Thymus (tissue), 11 donors: ENCODE measurements at regions not wholly inside any gene's neighbourhood (a gene's known extent, or its start where the extent isn't known, plus 50 kb on each side); places are given as distances from the start of the nearest gene placed in this dataset.
"Not testable (repeated sequence)": the region's sequence is repeated elsewhere in the genome, so short reads cannot be mapped to it uniquely, and the experiment has no call there.

Experiments used
- DNase-seq, 9 donors: peaks; one replicate each; pipeline ENCODE4 v3.0.0-alpha.2; 2013; ENCODE audit warnings: low spot score in 9 of 9, low read depth in 6 of 9, missing footprints in 1 of 9
- H3K27ac ChIP-seq, 2 donors: one replicate each; pipeline ENCODE4 v1.5.1; 2013; ENCODE audit warnings: control low read depth in 1 of 2, low read depth in 1 of 2, low read length in 1 of 2, mild to moderate bottlenecking in 1 of 2, moderate library complexity in 1 of 2
- H3K27me3 ChIP-seq, 2 donors: one replicate each; pipeline ENCODE4 v1.5.1; 2013; ENCODE audit warnings: low read length in 1 of 2; ENCODE audit not compliant: control insufficient read depth in 2 of 2, insufficient read depth in 1 of 2
- H3K36me3 ChIP-seq, 2 donors: one replicate each; pipeline ENCODE4 v1.5.1; 2013; ENCODE audit warnings: low read length in 1 of 2, mild to moderate bottlenecking in 1 of 2, moderate library complexity in 1 of 2; ENCODE audit not compliant: control insufficient read depth in 2 of 2, insufficient read depth in 2 of 2
- H3K4me1 ChIP-seq, 2 donors: one replicate each; pipeline ENCODE4 v1.5.1; 2013; ENCODE audit warnings: low read length in 2 of 2; ENCODE audit not compliant: control insufficient read depth in 2 of 2, insufficient read depth in 2 of 2
- H3K4me3 ChIP-seq, 2 donors: one replicate each; pipeline ENCODE4 v1.5.1; 2013; ENCODE audit warnings: low read length in 2 of 2, control low read depth in 1 of 2, mild to moderate bottlenecking in 1 of 2
- H3K9me3 ChIP-seq, 2 donors: one replicate each; pipeline ENCODE4 v1.5.1; 2013; ENCODE audit warnings: low read length in 1 of 2, mild to moderate bottlenecking in 1 of 2; ENCODE audit not compliant: control insufficient read depth in 2 of 2, insufficient read depth in 1 of 2
- WGBS: extraction: QIAGEN DNeasy Blood & Tissue Kit; methylation state at CpG from one replicate; pipeline ENCODE4 v1.1.7; 2013; 5-methylcytosine and 5-hydroxymethylcytosine counted together
- donor health status: healthy.

DNA sequence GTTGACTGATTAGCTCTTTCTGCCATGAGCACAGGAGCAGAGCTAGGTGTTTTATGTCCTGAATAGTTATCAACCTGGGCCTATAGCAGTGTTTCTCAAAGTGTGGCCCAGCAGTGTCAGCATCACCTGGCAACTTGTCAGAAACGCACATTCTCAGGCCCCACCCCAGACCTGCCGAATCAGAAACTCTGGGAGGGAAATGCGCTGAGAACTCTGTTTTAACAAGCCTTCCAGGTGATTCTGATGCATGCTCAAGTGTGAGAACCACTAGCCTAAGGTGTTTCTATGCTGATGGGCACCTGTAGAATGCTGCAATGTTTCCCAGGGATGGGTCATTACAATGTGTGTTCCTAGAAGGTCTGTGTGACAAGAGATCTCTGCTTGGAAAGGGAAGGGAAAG, 257.5 kb downstream of the MID1IP1 start:
- DNase-seq = no peak
- 96% methylated on average over 3 of the region's 3 CpGs for WGBS
- no peak overlapping the region for H3K4me3 ChIP-seq
- H3K27me3 ChIP-seq = no peaks in the 10 kb centered on the region
- H3K27ac ChIP-seq = no peak overlapping the region
- no peaks in the 10 kb centered on the region for H3K4me1 ChIP-seq
- H3K9me3 ChIP-seq = no peaks in the 10 kb centered on the region
- no peaks in the 10 kb centered on the region for H3K36me3 ChIP-seq

GRCh38 chrX:39059866-39060265, 258.6 kb downstream of the MID1IP1 start:
- H3K9me3 ChIP-seq = no peaks in the 10 kb centered on the region
- H3K27ac ChIP-seq = no peak overlapping the region
- H3K4me3 ChIP-seq = no peak overlapping the region
- H3K27me3 ChIP-seq = no peaks in the 10 kb centered on the region
- DNase-seq = no peak
- no peaks in the 10 kb centered on the region for H3K36me3 ChIP-seq
- no peaks in the 10 kb centered on the region for H3K4me1 ChIP-seq

GRCh38 chrX:39063037-39063436, 261.8 kb downstream of the MID1IP1 start:
- no peaks in the 10 kb centered on the region for H3K9me3 ChIP-seq
- no peaks in the 10 kb centered on the region for H3K27me3 ChIP-seq
- no peak overlapping the region for H3K27ac ChIP-seq
- WGBS = 95% methylated on average over 4 of the region's 4 CpGs
- DNase-seq = no peak
- H3K4me1 ChIP-seq = peaks cover 0 to 11% of the 10 kb centered on the region in 2 donors
- no peaks in the 10 kb centered on the region for H3K36me3 ChIP-seq
- no peak overlapping the region for H3K4me3 ChIP-seq

GRCh38 chrX:39063702-39064101, 262.4 kb downstream of the MID1IP1 start:
- no peak overlapping the region for H3K27ac ChIP-seq
- H3K4me1 ChIP-seq = peaks cover 0 to 11% of the 10 kb centered on the region in 2 donors
- no peak for DNase-seq
- no peaks in the 10 kb centered on the region for H3K9me3 ChIP-seq
- no peaks in the 10 kb centered on the region for H3K36me3 ChIP-seq
- no peaks in the 10 kb centered on the region for H3K27me3 ChIP-seq
- no peak overlapping the region for H3K4me3 ChIP-seq

GRCh38 chrX:39065051-39065871, 264.0 kb downstream of the MID1IP1 start:
- WGBS = 80% methylated on average over 21 of the region's 21 CpGs
- no peaks in the 10 kb centered on the region for H3K27me3 ChIP-seq
- peak in 4 of 9 donors; percentile 3 to 37 (median 10) for DNase-seq
- peaks cover 0 to 11% of the 10 kb centered on the region in 2 donors for H3K4me1 ChIP-seq
- no peak overlapping the region for H3K27ac ChIP-seq
- no peak overlapping the region for H3K4me3 ChIP-seq
- H3K9me3 ChIP-seq = no peaks in the 10 kb centered on the region
- no peaks in the 10 kb centered on the region for H3K36me3 ChIP-seq

DNA sequence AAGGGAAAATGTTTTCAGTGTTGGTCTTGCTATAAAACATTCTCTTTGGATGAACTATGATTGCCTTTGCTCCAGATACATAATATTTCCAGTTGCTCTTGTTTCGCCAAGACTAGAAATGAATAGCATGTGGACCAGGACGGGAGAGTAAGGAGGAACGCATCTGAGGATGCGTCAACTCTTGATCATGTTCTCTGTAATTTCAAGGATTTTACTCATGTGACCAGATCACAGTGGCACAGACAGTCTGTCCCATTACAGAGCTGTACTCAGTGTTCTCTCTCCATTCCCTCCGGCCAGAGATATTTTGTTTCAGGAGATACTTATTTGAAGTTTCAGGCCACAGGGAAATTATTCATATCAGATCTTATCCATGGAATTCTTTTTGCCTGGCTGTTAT, 266.6 kb downstream of the MID1IP1 start:
- no peaks in the 10 kb centered on the region for H3K9me3 ChIP-seq
- H3K27me3 ChIP-seq = no peaks in the 10 kb centered on the region
- no peak overlapping the region for H3K27ac ChIP-seq
- no peak for DNase-seq
- no peaks in the 10 kb centered on the region for H3K36me3 ChIP-seq
- no peak overlapping the region for H3K4me3 ChIP-seq
- H3K4me1 ChIP-seq = peaks cover 0 to 11% of the 10 kb centered on the region in 2 donors
- WGBS = 99% methylated on average over 5 of the region's 5 CpGs

- not testable (repeated sequence) for H3K4me3 ChIP-seq, DNase-seq, H3K27me3 ChIP-seq, H3K27ac ChIP-seq, H3K36me3 ChIP-seq, H3K9me3 ChIP-seq
- peaks cover 0 to 11% of the 10 kb centered on the region in 2 donors for H3K4me1 ChIP-seq
- WGBS = 100% methylated on average over 1 of the region's 1 CpG
These were observed 267.4 kb downstream of the MID1IP1 start for GRCh38 chrX:39068634-39069033.

DNA sequence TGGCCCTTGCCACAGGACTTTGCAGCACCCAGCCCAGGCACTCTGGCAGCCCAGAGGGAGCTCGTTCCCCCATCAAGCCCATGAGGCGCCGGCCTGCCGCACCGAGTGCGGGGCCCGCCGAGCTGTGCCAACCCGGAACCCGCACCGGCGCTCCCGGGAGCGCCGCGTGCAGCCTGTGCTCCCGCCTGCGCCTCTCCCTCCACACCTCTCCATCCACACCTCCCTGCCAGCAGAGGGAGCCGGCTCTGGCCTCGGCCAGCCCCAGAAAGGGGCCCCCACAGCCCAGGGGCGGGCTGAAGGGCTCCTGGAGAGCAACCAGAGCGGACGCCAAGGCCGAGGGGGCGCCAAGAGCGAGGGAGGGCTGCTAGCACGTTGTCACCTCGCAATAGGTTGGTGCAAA, 268.8 kb downstream of the MID1IP1 start:
- WGBS = 98% methylated on average over 28 of the region's 28 CpGs
- Histone ChIP-seq H3K9me3 (no peaks in the 10 kb centered on the region), H3K27ac (no peak overlapping the region), H3K36me3 (no peaks in the 10 kb centered on the region), H3K4me3 (no peak overlapping the region), H3K4me1 (peaks cover 0 to 10% of the 10 kb centered on the region in 2 donors), H3K27me3 (no peaks in the 10 kb centered on the region)
- DNase-seq = no peak

GRCh38 chrX:39073131-39073530, 271.9 kb downstream of the MID1IP1 start:
- no peaks in the 10 kb centered on the region for H3K9me3 ChIP-seq
- no peak for DNase-seq
- H3K36me3 ChIP-seq = no peaks in the 10 kb centered on the region
- H3K4me3 ChIP-seq = no peak overlapping the region
- no peaks in the 10 kb centered on the region for H3K27me3 ChIP-seq
- no peak overlapping the region for H3K27ac ChIP-seq
- 91% methylated on average over 2 of the region's 2 CpGs for WGBS
- no peaks in the 10 kb centered on the region for H3K4me1 ChIP-seq
